HG03066 (cell line): ENCODE measurements at regions not wholly inside any gene's neighbourhood (a gene's known extent, or its start where the extent isn't known, plus 50 kb on each side); places are given as distances from the start of the nearest gene placed in this dataset.

ENCODE experiments used
- ATAC-seq: cut with Tn5 transposase; IDR thresholded peaks from one replicate; pipeline ENCODE4 v1.9.1; 2021; ENCODE audit warnings: low read depth; ENCODE audit not compliant: unreplicated experiment

DNA sequence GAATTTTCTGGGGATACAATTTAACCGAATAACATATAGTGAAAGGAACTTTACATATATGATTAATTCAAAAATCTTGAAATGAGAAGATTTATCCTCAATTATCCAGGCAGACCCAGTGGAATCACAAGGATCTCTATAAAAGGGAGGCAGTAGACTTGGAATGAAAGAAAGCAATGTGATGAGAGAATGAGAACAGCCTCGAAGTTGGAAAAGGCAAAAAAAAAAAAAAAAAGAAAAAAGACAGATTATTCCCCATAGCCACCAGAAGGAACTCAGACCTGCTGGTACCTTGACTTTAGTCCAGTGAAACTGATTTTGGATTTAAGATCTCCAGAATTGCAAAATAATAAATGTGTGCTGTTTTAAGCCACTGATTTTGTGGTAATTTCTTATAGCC, 416.3 kb upstream of the OR4E1 start:
- no peak for ATAC-seq

DNA sequence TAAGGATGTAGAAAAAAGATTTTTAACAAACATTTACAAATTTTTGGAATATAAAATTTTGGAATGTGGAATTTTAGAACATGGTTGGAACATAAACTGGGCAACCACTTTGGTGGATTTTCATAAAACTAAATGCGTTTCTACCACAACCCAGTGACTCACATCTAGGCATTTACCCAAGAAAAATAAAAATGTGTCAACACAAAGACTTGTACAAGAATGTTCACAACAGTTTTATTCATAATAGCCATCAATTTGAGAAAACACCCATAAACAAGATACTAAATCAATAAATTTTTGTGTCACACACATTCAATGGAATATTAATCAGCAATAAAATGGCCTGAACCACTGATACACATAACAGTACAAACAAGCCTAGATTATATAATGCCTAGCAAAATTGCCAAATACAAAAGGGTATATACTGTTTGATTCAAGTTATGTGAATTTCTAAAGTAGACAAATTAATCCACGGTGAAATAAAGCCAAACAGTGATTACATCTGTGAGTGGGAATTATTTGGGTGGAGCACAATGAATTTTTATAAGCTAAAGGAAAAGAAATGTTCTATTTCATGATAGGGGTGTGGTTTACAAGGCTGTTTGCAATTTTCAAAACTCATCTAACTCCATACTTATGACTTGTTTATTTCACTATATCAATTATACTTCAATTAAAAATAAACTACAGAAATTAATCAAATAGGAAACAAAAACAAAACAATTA, 415.2 kb upstream of the OR4E1 start:
- ATAC-seq, result no peak

DNA sequence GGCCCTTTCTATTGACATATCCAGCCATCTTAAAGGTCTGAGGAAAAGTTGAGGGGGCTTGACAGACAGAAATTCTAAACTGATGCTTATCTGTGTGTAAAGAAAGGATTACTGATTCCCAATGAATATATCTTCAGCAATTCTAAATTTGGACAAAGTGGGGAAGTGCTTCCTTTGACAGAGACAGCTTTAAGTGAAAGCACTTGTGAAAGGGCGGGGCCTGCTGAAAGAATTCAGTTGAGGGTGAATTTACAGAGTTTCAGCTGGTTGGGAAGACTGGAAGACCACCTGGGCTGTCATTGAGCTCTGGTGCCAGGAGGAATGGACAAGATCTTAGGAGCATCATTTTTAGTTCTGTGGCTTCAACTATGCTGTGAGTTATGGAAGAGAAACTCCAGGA, 412.5 kb upstream of the OR4E1 start:
- ATAC-seq, result no peak

DNA sequence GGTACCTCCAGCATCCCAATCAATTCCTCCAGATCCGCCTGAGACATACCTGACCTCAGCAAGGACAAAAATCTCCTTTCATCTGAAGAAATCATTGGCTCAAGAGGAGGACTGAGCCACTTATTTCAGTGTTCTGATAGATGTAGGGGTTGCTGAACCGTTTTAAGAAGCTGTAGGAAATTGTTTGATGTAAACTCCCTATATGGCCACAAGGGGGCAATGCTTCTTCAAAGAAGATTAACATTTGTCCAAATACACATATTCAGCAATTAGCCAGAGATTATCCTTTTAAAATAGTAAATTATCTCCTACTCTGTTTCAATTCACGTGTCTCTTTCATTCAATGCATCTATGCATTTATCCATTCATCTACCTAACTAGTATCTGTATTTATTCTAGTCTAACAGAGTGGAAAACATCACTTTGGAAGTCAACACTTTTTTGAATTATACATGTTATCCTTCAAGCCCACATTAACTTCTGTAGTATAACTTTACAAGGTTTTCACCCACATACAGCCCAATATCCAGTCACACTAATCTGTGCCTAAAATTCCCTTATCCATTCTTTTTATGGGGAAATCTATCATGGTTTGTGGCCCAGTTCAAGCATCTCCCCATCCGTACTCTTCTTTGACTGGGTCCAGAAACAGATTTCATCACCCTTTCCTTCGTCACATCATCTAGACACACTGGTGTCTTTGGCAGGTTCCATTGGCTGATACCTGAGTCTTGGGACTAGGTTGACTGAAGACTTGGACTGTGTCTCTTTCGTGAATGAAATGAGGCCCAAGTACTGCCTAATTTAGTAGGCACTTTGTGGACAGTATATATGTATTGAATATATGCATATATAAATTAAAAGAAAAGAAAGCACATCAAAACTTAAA, 411.0 kb upstream of the OR4E1 start:
- no peak for ATAC-seq

DNA sequence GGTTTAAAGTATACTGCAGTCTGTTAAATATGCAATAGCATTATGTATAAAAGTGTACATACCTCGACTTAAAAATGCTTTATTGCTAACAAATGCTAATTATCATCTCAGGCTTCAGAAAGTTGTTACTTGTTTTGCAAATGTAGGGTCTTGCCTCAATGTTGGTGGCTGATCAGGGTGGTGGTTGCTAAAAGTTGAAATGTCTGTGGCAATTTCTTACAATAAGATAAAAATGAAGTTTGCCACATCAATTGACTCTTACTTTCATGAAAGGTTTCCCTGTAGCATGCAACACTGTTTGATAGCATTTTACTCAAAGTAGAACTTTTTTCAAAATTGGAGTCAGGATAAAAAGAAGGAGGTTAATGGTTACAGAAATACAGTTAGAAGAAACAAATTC, 407.7 kb upstream of the OR4E1 start:
- ATAC-seq, result no peak

DNA sequence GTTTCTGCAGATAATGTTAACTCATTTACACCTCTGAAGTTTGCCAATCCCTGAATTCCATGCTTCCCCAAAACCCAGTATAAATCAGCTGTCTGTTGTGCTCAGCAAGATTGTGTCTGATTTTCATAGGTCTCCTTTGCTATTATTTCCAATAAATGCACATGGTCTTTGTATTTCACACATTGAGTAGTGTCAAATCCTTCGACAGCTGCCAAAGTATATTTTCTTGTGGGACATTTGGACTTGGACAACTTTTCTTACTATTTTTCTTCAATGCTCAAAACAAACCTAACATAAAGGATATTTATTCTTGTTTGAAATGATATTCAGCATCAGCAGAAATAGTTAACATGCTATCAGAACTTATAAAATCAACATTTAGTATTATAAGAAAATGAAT, 406.1 kb upstream of the OR4E1 start:
- no peak for ATAC-seq

GRCh38 chr14:22073801-22074200, 400.2 kb upstream of the OR4E1 start:
- ATAC-seq, result no peak

DNA sequence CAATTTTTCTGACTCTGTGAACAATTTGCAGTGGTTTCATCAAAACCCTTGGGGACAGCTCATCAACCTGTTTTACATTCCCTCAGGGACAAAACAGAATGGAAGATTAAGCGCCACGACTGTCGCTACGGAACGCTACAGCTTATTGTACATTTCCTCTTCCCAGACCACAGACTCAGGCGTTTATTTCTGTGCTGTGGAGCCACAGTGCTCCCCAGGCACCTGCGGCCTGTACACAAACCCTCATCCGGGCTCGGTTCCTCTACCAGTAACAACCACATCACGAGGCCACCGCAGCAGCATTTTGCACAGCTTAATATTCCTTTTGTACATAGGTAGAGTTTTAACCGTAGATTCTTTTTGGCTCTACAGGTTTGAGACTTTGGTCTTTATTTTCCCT, 397.4 kb upstream of the OR4E1 start:
- peak; percentile 79 for ATAC-seq

- peak; percentile 40 for ATAC-seq
Measured at GRCh38 chr14:22070119-22070982, 396.7 kb upstream of the OR4E1 start.

- no peak for ATAC-seq
Measured at GRCh38 chr14:22065347-22065746, 391.7 kb upstream of the OR4E1 start.

- no peak for ATAC-seq
Measured at GRCh38 chr14:22059201-22059600, 385.6 kb upstream of the OR4E1 start.

GRCh38 chr14:22052795-22053194, 379.2 kb upstream of the OR4E1 start:
- ATAC-seq, result no peak

GRCh38 chr14:22047115-22047514, 373.5 kb upstream of the OR4E1 start:
- no peak for ATAC-seq

- ATAC-seq, result no peak
Measured at GRCh38 chr14:22046063-22046462, 372.4 kb upstream of the OR4E1 start.

- no peak for ATAC-seq
Measured at GRCh38 chr14:22044193-22044592, 370.6 kb upstream of the OR4E1 start.

- no peak for ATAC-seq
Measured at GRCh38 chr14:22040781-22041125, 367.1 kb upstream of the OR4E1 start.

GRCh38 chr14:22039938-22040780, 366.5 kb upstream of the OR4E1 start:
- no peak for ATAC-seq

DNA sequence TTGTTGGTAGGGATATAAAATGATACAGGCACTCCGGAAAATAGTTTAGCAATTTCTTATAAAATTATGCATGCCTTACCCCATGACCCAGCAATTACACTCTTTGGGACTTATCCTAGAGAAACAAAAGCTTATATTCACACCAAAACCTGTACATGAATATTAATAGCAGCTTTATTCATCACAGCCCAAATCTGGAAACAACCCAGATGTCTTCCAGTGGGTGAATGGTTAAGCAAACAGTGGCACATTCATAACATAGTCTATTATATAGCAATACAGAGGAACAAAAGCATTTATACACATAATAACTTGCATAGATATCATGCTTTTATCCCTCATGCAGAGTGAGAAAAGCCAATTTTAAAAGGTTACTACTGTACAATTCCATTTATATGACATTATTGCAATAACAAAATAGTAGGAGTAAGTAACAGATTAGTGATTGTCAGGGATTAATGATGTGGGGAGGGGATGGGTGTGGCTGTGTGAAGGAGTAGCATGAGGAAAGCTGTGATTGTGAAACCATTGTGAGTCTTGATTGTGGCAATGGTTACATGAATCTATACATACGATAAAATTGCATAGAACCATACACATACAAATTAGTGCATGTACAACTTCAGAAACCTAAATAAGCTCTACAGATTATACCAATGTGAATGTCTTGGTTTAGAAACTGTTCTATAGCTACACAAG, 363.1 kb upstream of the OR4E1 start:
- no peak for ATAC-seq

- no peak for ATAC-seq
Measured at GRCh38 chr14:22026527-22026926, 352.9 kb upstream of the OR4E1 start.

GRCh38 chr14:22025879-22026278, 352.3 kb upstream of the OR4E1 start:
- no peak for ATAC-seq
